Upper lobe of left lung (tissue), 4 donors: ENCODE measurements at regions not wholly inside any gene's neighbourhood (a gene's known extent, or its start where the extent isn't known, plus 50 kb on each side); places are given as distances from the start of the nearest gene placed in this dataset.

Experiments used
- EP300 ChIP-seq, 4 donors: sonication (generic); formaldehyde crosslinking; IDR thresholded peaks; one replicate each; pipeline ENCODE4 v1.5.1; 2017; ENCODE audit warnings: antibody characterized with exemption in 4 of 4, control low read depth in 2 of 4
- POLR2A ChIP-seq, 4 donors: fragments of 450-650 bp; IDR thresholded peaks; one replicate each; pipeline ENCODE4 v1.5.1; 2016 to 2017; ENCODE audit warnings: antibody characterized with exemption in 4 of 4, mild to moderate bottlenecking in 2 of 4
- TF ChIP-seq, protein P1 (sequence below), 6 experiments: fragments of 450-650 bp in 4 of 6; fragments of 200-600 bp in 2 of 6; sonication (generic) in 2 of 6; IDR thresholded peaks; one replicate each; pipeline ENCODE4 v1.5.1; 2016 to 2019; ENCODE audit warnings: antibody characterized with exemption in 6 of 6

DNA sequence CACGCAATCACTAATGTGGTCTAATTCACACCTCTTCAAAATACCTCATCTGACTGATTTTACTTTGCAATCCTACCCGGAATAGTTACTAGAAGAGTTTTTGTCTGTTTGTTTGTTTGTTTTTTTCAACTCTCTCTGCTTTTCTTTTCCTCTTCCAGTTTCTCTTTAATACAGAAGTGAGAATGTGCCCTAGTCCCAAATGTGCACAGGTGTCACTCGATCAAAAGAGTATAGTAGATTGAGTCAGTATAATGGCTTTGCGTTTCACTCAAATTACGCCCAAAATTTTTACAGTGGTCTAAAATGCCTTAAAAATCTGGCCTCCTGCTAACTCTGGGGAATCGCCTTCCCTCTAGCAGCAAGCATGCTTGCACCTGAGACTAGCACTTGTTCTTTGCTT lies 1536.8 kb downstream of the KCNT2 start:
- TF ChIP-seq, protein P1, sequence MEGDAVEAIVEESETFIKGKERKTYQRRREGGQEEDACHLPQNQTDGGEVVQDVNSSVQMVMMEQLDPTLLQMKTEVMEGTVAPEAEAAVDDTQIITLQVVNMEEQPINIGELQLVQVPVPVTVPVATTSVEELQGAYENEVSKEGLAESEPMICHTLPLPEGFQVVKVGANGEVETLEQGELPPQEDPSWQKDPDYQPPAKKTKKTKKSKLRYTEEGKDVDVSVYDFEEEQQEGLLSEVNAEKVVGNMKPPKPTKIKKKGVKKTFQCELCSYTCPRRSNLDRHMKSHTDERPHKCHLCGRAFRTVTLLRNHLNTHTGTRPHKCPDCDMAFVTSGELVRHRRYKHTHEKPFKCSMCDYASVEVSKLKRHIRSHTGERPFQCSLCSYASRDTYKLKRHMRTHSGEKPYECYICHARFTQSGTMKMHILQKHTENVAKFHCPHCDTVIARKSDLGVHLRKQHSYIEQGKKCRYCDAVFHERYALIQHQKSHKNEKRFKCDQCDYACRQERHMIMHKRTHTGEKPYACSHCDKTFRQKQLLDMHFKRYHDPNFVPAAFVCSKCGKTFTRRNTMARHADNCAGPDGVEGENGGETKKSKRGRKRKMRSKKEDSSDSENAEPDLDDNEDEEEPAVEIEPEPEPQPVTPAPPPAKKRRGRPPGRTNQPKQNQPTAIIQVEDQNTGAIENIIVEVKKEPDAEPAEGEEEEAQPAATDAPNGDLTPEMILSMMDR (IDR thresholded peaks at IDR 0.05): no peak
- no peak for TF ChIP-seq POLR2A (IDR thresholded peaks at IDR 0.05)
- TF ChIP-seq EP300 (IDR thresholded peaks at IDR 0.05): no peak
